ENCODE measurements at regions not wholly inside any gene's neighbourhood (a gene's known extent, or its start where the extent isn't known, plus 50 kb on each side); places are given as distances from the start of the nearest gene placed in this dataset.

DNA sequence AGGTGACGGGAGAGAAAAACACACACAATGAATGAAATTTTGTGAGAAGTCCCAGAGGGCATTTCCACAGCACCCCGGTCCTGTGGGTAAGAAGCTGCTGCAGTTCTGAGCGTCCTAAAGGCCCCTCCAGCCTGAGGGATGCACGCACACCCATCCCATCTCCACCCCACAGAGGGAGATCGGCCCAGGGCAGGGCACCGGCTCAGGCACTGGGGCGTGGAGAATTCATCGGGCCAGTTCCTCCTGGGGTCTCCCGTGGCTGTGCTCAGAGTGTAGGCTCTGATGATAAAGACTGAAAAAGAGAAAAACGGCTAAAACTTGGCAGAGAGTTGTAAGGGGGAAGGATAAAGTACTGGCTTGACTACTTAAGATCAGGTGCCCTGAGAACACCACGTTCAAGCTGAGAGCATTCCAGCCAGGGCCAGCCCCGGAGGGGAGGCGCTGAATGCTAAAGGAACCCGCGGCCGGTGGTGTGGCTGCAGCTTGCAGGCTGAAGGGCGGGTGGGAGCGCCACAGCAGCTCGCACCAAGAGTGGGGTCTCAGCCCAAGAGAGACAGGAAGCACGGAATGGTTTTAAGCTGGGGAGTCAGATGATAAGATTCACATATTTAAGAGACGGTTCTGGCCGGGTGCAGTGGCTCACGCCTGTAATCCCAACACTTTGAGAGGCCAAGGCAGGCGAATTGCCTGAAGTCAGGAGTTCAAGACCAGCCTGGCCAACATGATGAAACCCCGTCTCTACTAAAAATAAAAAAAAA is 121.9 kb upstream of the SPACA7 start:
- TF ChIP-seq CTCF (IDR thresholded peaks at IDR 0.05) (no peak), POLR2A (IDR thresholded peaks at IDR 0.05) (no peak)

Data from thyroid gland (tissue), 4 donors.